MM.1S (cell line): ENCODE measurements at regions not wholly inside any gene's neighbourhood (a gene's known extent, or its start where the extent isn't known, plus 50 kb on each side); places are given as distances from the start of the nearest gene placed in this dataset.

Experiments
- DNase-seq: peaks from one replicate; pipeline ENCODE4 v3.0.0-alpha.2; 2015
- H2AFZ ChIP-seq: fragments of 300-600 bp; sonication (generic); 2 replicates; pipeline ENCODE4 v1.6.0; 2016; ENCODE audit warnings: antibody characterized with exemption, low read length
- H3F3A ChIP-seq: fragments of 300-600 bp; sonication (generic); 2 replicates; pipeline ENCODE4 v1.6.1; 2016; ENCODE audit warnings: mild to moderate bottlenecking, antibody characterized with exemption, low read length, moderate library complexity, mixed read lengths; ENCODE audit not compliant: insufficient read depth
- H3K27ac ChIP-seq: fragments of 300-600 bp; sonication (generic); 2 replicates; pipeline ENCODE4 v1.5.1; 2016; ENCODE audit warnings: mild to moderate bottlenecking, low read length
- H3K27me3 ChIP-seq: fragments of 300-600 bp; sonication (generic); replicated peaks from 2 replicates; pipeline ENCODE4 v1.6.0; 2016; ENCODE audit warnings: low read length; ENCODE audit not compliant: insufficient read depth
- H3K36me3 ChIP-seq: fragments of 300-600 bp; sonication (generic); replicated peaks from 2 replicates; pipeline ENCODE4 v1.6.1; 2016; ENCODE audit warnings: mild to moderate bottlenecking, low read length, mixed read lengths; ENCODE audit not compliant: insufficient read depth
- H3K4me1 ChIP-seq: fragments of 300-600 bp; sonication (generic); 2 replicates; pipeline ENCODE4 v1.6.1; 2016; ENCODE audit warnings: low read length, mixed read lengths
- H3K4me2 ChIP-seq: fragments of 300-600 bp; sonication (generic); 2 replicates; pipeline ENCODE4 v1.6.0; 2016; ENCODE audit warnings: low read depth, low read length
- H3K4me3 ChIP-seq: fragments of 300-600 bp; sonication (generic); 2 replicates; pipeline ENCODE4 v1.5.1; 2016; ENCODE audit warnings: low read length, mixed read lengths
- H3K79me2 ChIP-seq: fragments of 300-600 bp; sonication (generic); 2 replicates; pipeline ENCODE4 v1.6.1; 2016; ENCODE audit warnings: mixed run types, low read length, mixed read lengths
- H3K9ac ChIP-seq: fragments of 300-600 bp; sonication (generic); 2 replicates; pipeline ENCODE4 v1.6.1; 2016; ENCODE audit warnings: low read length, mixed read lengths
- H3K9me2 ChIP-seq: fragments of 300-600 bp; sonication (generic); replicated peaks from 2 replicates; pipeline ENCODE4 v1.6.1; 2016; ENCODE audit warnings: mild to moderate bottlenecking, low read length, mixed read lengths; ENCODE audit not compliant: insufficient read depth
- H3K9me3 ChIP-seq: fragments of 300-600 bp; sonication (generic); replicated peaks from 2 replicates; pipeline ENCODE4 v1.6.1; 2016; ENCODE audit warnings: mild to moderate bottlenecking, low read length, mixed read lengths; ENCODE audit not compliant: insufficient read depth
- H4K20me1 ChIP-seq: fragments of 300-600 bp; sonication (generic); 2 replicates; pipeline ENCODE4 v1.6.1; 2016; ENCODE audit warnings: mild to moderate bottlenecking, low read length, moderate library complexity, mixed read lengths; ENCODE audit not compliant: insufficient read depth
- CTCF ChIP-seq: fragments of 300-600 bp; sonication (generic); IDR thresholded peaks from 2 replicates; pipeline ENCODE4 v1.5.1; 2016; ENCODE audit warnings: antibody characterized with exemption, low read length, mixed read lengths
- EZH2 ChIP-seq: fragments of 300-600 bp; sonication (generic); optimal IDR thresholded peaks from 2 replicates; pipeline ENCODE3; 2017; ENCODE audit warnings: low read depth, mild to moderate bottlenecking, antibody characterized with exemption, low read length, mixed read lengths
- EZH2phosphoT487 ChIP-seq: fragments of 300-600 bp; sonication (generic); IDR thresholded peaks from 2 replicates; pipeline ENCODE4 v1.6.1; 2018; ENCODE audit warnings: antibody characterized with exemption, low read length

- Histone ChIP-seq H3K36me3 (no peaks in the 10 kb centered on the region), H2AFZ (no peak overlapping the region), H3K9me3 (no peaks in the 10 kb centered on the region), H3K9ac (no peak overlapping the region), H3F3A (no peaks in the 10 kb centered on the region), H4K20me1 (no peaks in the 10 kb centered on the region), H3K27me3 (no peaks in the 10 kb centered on the region), H3K79me2 (no peaks in the 10 kb centered on the region), H3K4me2 (no peak overlapping the region), H3K4me3 (no peak overlapping the region), H3K4me1 (no peaks in the 10 kb centered on the region), H3K9me2 (no peaks in the 10 kb centered on the region), H3K27ac (no peak overlapping the region)
- TF ChIP-seq CTCF, result no peak
- TF ChIP-seq EZH2, result no peak
- no peak for TF ChIP-seq EZH2phosphoT487
- no peak for DNase-seq
These were observed 175.4 kb downstream of the WSCD1 start for GRCh38 chr17:6245301-6246177.

GRCh38 chr17:6244796-6245195 is 174.6 kb downstream of the WSCD1 start:
- H3K4me1 ChIP-seq, result no peaks in the 10 kb centered on the region
- H3K4me2 ChIP-seq, result no peak overlapping the region
- DNase-seq, result no peak
- no peaks in the 10 kb centered on the region for H3K9me2 ChIP-seq
- TF ChIP-seq EZH2phosphoT487 (no peak), EZH2 (no peak), CTCF (no peak)
- H3K36me3 ChIP-seq, result no peaks in the 10 kb centered on the region
- H3K9me3 ChIP-seq, result no peaks in the 10 kb centered on the region
- no peaks in the 10 kb centered on the region for H3F3A ChIP-seq
- H4K20me1 ChIP-seq, result no peaks in the 10 kb centered on the region
- H2AFZ ChIP-seq, result no peak overlapping the region
- H3K27ac ChIP-seq, result no peak overlapping the region
- no peak overlapping the region for H3K4me3 ChIP-seq
- no peaks in the 10 kb centered on the region for H3K27me3 ChIP-seq
- H3K79me2 ChIP-seq, result no peaks in the 10 kb centered on the region
- no peak overlapping the region for H3K9ac ChIP-seq

GRCh38 chr17:6244253-6244652 is 174.1 kb downstream of the WSCD1 start:
- no peaks in the 10 kb centered on the region for H3F3A ChIP-seq
- H3K9ac ChIP-seq, result no peak overlapping the region
- no peaks in the 10 kb centered on the region for H4K20me1 ChIP-seq
- no peak for DNase-seq
- no peaks in the 10 kb centered on the region for H3K27me3 ChIP-seq
- no peak overlapping the region for H2AFZ ChIP-seq
- H3K4me2 ChIP-seq, result no peak overlapping the region
- TF ChIP-seq CTCF (no peak), EZH2phosphoT487 (no peak), EZH2 (no peak)
- H3K9me2 ChIP-seq, result no peaks in the 10 kb centered on the region
- no peaks in the 10 kb centered on the region for H3K9me3 ChIP-seq
- H3K4me1 ChIP-seq, result no peaks in the 10 kb centered on the region
- no peak overlapping the region for H3K27ac ChIP-seq
- H3K4me3 ChIP-seq, result no peak overlapping the region
- H3K36me3 ChIP-seq, result no peaks in the 10 kb centered on the region
- no peaks in the 10 kb centered on the region for H3K79me2 ChIP-seq
